ENCODE measurements at regions not wholly inside any gene's neighbourhood (a gene's known extent, or its start where the extent isn't known, plus 50 kb on each side); places are given as distances from the start of the nearest gene placed in this dataset.

- DNase-seq (ENCODE audit: low spot score): no peak
Observed at GRCh38 chr1:67578397-67579020, 106.5 kb upstream of the GADD45A start.

GRCh38 chr1:67579623-67580394, 105.2 kb upstream of the GADD45A start:
- intact Hi-C loops (cut with DNase I): no loop called here

More at GRCh38 chr1:67578397-67579020, 106.5 kb upstream of the GADD45A start:
- intact Hi-C loops (cut with DNase I): no loop called here

GRCh38 chr1:67580691-67581403, 104.2 kb upstream of the GADD45A start:
- DNase-seq (ENCODE audit: low spot score): no peak
- intact Hi-C loops (cut with DNase I): no loop called here

More at GRCh38 chr1:67579623-67580394, 105.2 kb upstream of the GADD45A start:
- DNase-seq (ENCODE audit: low spot score): no peak

DNA sequence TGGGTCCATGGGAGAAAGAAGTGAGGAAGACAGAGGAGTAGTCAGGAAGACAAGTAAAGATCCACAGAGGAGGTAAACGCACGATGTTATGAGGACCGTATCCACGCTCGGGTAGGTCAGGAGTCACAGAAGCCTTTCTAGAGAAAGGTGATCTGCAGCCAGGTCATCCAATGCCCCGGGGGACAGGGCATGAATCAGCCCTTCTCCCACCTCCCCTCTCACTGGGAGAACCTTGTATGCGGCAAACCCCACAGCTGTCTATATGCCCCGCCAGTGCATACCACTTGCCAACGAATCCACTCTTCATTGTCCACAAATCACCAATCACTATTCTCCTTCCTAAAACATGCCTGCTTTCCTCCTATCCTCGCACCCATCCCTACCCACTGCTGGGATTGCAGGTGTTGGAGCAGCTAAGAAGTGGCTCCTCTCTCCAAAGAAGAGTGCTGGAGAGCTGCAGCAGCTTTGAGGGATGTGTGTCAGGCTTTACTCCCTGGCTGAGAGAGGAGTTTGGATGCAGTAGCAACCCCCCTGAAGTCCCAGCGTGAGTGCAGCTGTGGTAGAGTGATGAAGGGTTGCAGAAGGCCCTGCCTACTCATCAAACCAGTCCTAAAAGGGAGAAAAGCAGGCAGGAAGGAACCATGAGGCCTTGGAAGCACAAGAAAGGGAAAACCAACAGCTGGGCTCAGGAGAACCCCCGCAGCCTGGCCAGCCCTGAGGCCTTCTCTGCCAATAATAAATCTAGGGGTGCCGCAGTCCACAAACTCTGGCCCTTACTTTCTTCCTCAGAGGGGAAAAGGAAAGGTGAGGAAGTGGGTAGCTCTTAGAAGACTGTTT, 102.2 kb upstream of the GADD45A start:
- no peak for DNase-seq (ENCODE audit: low spot score)
- intact Hi-C loops (cut with DNase I): no loop called here

DNA sequence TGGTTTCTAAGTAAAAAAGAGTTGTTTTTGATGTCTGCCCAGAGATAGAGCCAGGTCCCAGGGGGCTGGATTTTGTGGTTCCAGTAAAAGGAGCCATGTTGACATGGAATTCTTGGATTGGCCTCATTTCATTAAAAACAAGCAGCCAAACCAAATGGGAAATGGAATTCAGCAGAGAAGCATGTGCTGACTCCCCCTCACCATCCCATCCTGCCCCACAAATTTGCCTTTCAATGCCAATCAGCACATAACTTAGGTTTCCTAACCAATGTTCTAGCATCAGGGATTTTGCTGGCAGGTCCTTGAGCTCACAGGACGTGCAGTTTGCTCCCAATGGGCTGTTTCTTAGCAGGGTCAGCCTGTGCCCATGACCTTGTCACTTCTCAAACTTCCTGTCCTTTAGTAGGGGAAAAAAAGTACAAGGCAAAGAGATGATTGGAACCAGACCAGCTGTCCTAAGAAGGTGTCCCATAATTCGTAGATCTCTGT, 101.5 kb upstream of the GADD45A start:
- intact Hi-C loops (cut with DNase I): no loop called here
- no peak for DNase-seq (ENCODE audit: low spot score)

DNA sequence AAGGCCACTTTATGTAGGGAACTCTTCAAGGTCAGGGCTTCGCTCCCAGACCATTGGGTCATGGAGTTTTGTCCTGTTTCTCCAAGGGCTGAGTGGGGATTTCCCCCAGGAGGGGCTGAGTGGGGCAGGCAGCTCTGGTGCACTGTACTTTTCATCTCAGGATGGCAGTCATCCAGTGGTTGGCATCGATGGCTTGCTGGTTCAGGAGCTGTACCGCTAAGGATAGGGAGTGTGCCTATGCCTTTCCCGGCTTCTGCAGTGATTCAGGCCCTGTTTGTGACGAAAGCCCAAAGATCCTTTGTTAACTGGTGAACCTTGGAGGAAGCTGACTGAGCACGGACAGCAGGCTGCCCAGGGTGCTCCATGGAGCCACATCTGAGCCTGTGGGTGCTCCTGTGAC, 100.1 kb upstream of the GADD45A start:
- no peak for DNase-seq (ENCODE audit: low spot score)
- intact Hi-C loops (cut with DNase I): loop anchor here (5.0 kb wide), 1 partner anchor 97 kb away; no protein-coding TSS in a partner anchor

DNA sequence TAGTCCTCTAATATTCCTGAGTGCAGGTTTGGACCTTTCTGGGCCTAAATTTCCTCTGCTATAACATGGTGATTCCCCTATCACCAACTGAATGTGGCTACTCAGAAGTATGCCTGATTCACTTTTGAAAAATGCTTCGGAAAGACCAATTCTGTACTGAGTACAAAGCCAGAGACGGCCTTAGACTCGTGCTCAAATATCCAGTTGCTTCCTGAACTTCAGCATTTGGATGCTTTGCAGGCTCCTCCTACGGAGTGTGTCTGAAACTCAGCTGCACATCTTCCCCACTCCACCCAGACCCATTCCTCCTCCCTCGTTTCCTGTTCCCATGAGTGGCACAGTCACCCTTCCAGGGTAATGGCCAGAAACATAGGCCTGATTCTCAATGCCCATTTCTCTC, 98.4 kb upstream of the GADD45A start:
- no peak for DNase-seq (ENCODE audit: low spot score)
- intact Hi-C loops (cut with DNase I): loop anchor here (2.0 to 5.0 kb wide), 2 partner anchors 96 to 164 kb away; no protein-coding TSS in a partner anchor

- intact Hi-C loops (cut with DNase I): loop anchor here (5.0 kb wide), 1 partner anchor 94 kb away; no protein-coding TSS in a partner anchor
- no peak for DNase-seq (ENCODE audit: low spot score)
Observed at GRCh38 chr1:67588178-67588855, 96.7 kb upstream of the GADD45A start.

DNA sequence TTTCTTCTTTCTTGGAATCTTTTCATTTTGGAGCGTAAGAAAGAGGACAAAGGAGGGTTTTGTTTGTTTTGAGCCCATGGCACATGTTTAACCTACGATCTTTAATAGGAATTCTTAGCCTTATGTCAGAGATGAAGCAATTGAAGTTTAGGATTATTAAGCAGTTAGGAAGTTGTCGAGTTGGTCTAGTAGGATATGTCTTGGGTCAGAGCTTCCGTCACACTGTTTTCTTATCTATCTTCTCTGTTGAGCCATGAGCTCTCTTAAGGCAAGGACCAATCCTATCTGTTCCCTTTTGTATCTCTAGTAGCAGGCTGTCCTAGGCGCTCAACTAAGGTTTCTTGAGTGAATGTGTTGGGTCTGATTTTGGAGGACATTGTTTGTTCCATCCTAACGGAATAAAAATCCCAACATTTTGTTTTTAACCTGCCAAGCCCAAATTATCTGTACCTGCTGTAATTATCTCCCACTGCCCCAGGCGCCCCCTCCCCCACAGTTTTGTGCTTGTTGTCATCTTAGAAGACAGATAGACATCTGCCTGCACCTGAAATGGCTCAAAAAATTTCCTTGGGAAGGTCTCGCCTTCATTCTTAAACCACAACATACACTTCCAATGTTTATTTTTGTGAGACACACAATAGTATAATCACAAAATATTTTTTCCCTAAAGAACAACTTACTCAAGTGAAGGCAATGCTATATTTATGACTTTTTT, 95.3 kb upstream of the GADD45A start:
- no peak for DNase-seq (ENCODE audit: low spot score)
- intact Hi-C loops (cut with DNase I): loop anchor here (5.0 kb wide), 1 partner anchor 93 kb away; no protein-coding TSS in a partner anchor

DNA sequence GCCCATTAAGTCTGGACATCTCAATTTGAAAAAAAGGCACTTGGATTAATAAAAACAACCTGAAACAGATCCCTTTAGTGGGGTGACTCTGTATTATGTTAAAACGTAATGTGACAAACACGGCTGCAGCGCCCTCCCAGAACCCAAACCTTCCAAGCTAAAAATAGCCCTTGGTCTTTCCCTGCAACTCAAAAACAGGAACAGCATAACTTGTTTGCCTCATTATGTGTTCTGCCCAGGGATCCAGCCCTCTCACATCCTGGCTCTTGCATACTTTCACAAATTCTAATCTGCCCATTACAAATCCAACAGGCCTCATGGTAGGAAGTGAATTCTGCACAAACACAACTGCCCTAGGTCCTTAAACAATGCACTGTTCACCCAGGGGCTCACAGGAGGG, 94.7 kb upstream of the GADD45A start:
- intact Hi-C loops (cut with DNase I): no loop called here
- DNase-seq (ENCODE audit: low spot score): no peak

- no peak for DNase-seq (ENCODE audit: low spot score)
- intact Hi-C loops (cut with DNase I): no loop called here
Observed at GRCh38 chr1:67594764-67595163, 90.2 kb upstream of the GADD45A start.

DNA sequence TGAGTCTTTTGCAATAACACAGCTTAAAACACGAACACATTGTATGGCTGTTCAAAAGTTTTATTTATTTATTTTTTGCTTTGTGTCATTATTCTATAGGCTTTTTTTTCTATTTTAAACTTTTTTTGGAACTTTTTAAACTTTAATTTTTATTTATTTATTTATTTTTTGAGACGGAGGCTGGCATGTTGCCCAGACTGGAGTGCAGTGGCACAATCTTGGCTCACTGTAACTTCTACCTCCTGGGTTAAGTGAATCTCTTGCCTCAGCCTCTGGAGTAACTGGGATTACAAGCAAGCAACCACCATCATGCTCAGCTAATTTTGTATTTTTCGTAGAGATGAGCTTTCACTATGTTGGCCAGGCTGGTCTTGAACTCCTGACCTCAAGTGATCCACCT, 88.3 kb upstream of the GADD45A start:
- no peak for DNase-seq (ENCODE audit: low spot score)
- intact Hi-C loops (cut with DNase I): no loop called here

GRCh38 chr1:67597336-67597735, 87.7 kb upstream of the GADD45A start:
- no peak for DNase-seq (ENCODE audit: low spot score)
- intact Hi-C loops (cut with DNase I): no loop called here

- peak; percentile 79 for DNase-seq (ENCODE audit: low spot score)
- intact Hi-C loops (cut with DNase I): no loop called here
Observed at GRCh38 chr1:67599085-67599484, 85.9 kb upstream of the GADD45A start.

GRCh38 chr1:67601539-67601938, 83.5 kb upstream of the GADD45A start:
- no peak for DNase-seq (ENCODE audit: low spot score)
- intact Hi-C loops (cut with DNase I): no loop called here

DNA sequence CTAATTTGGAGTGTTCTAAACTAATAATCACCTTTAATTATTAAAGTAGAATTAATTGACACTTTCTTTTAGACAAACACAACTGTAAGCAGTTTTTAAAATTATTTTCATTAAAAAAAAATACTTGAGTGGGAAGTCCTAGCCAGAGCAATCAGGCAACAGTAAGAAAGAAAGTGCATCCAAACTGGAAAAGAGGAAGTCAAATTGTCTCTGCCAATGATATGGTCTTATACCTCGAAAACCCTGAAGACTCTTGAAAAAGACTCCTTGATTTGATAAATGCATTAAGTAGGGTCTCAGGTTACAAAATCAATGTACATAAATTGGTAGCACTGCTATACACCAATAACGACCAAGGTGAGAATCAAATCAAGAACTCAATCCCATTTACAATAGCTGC, 83.0 kb upstream of the GADD45A start:
- no peak for DNase-seq (ENCODE audit: low spot score)
- intact Hi-C loops (cut with DNase I): no loop called here

- intact Hi-C loops (cut with DNase I): no loop called here
- DNase-seq (ENCODE audit: low spot score): no peak
Observed at GRCh38 chr1:67604778-67605177, 80.2 kb upstream of the GADD45A start.

- peak; percentile 59 for DNase-seq (ENCODE audit: low spot score)
- intact Hi-C loops (cut with DNase I): no loop called here
Observed at GRCh38 chr1:67605209-67605780, 79.7 kb upstream of the GADD45A start.

Measured in cardiac septum (tissue), 1 donor.